GM19240 (cell line): ENCODE measurements at regions not wholly inside any gene's neighbourhood (a gene's known extent, or its start where the extent isn't known, plus 50 kb on each side); places are given as distances from the start of the nearest gene placed in this dataset.

Source experiments
- DNase-seq: peaks from one replicate; pipeline ENCODE4 v3.0.0; 2011; ENCODE audit warnings: low spot score; ENCODE audit not compliant: insufficient read length

GRCh38 chr1:55635856-55636255 is 420.7 kb upstream of the USP24 start:
- no peak for DNase-seq

- DNase-seq: no peak
Observed at GRCh38 chr1:55634516-55634915, 419.4 kb upstream of the USP24 start.

GRCh38 chr1:55632906-55633305 is 417.7 kb upstream of the USP24 start:
- DNase-seq: no peak

GRCh38 chr1:55632058-55632457 is 416.9 kb upstream of the USP24 start:
- DNase-seq: no peak

- no peak for DNase-seq
Observed at GRCh38 chr1:55631509-55631908, 416.3 kb upstream of the USP24 start.

- no peak for DNase-seq
Observed at GRCh38 chr1:55626326-55626725, 411.2 kb upstream of the USP24 start.

- no peak for DNase-seq
Observed at GRCh38 chr1:55624766-55625165, 409.6 kb upstream of the USP24 start.

GRCh38 chr1:55623311-55623710 is 408.1 kb upstream of the USP24 start:
- DNase-seq: no peak

GRCh38 chr1:55622074-55622473 is 406.9 kb upstream of the USP24 start:
- no peak for DNase-seq

GRCh38 chr1:55618199-55618598 is 403.0 kb upstream of the USP24 start:
- DNase-seq: no peak

GRCh38 chr1:55617288-55617982 is 402.3 kb upstream of the USP24 start:
- no peak for DNase-seq

GRCh38 chr1:55612988-55613387 is 397.8 kb upstream of the USP24 start:
- DNase-seq: no peak

- no peak for DNase-seq
Observed at GRCh38 chr1:55611123-55611522, 396.0 kb upstream of the USP24 start.

GRCh38 chr1:55610203-55610602 is 395.0 kb upstream of the USP24 start:
- no peak for DNase-seq

GRCh38 chr1:55609630-55610029 is 394.5 kb upstream of the USP24 start:
- DNase-seq: no peak

GRCh38 chr1:55605155-55605554 is 390.0 kb upstream of the USP24 start:
- DNase-seq: no peak

- DNase-seq: no peak
Observed at GRCh38 chr1:55604749-55605148, 389.6 kb upstream of the USP24 start.

- no peak for DNase-seq
Observed at GRCh38 chr1:55604179-55604578, 389.0 kb upstream of the USP24 start.

- no peak for DNase-seq
Observed at GRCh38 chr1:55600242-55600641, 385.1 kb upstream of the USP24 start.

GRCh38 chr1:55597910-55598309 is 382.7 kb upstream of the USP24 start:
- no peak for DNase-seq

- DNase-seq: no peak
Observed at GRCh38 chr1:55594701-55595100, 379.5 kb upstream of the USP24 start.

GRCh38 chr1:55593298-55593697 is 378.1 kb upstream of the USP24 start:
- DNase-seq: no peak

- no peak for DNase-seq
Observed at GRCh38 chr1:55592122-55592521, 377.0 kb upstream of the USP24 start.
